ENCODE measurements at regions not wholly inside any gene's neighbourhood (a gene's known extent, or its start where the extent isn't known, plus 50 kb on each side); places are given as distances from the start of the nearest gene placed in this dataset.
"Not testable (repeated sequence)": the region's sequence is repeated elsewhere in the genome, so short reads cannot be mapped to it uniquely, and the experiment has no call there.

GRCh38 chr3:109784852-109785631, 447.7 kb upstream of the DPPA4 start:
- DNase-seq (ENCODE audit: low read depth in 4 of 4, low spot score in 3 of 4): no peak

DNA sequence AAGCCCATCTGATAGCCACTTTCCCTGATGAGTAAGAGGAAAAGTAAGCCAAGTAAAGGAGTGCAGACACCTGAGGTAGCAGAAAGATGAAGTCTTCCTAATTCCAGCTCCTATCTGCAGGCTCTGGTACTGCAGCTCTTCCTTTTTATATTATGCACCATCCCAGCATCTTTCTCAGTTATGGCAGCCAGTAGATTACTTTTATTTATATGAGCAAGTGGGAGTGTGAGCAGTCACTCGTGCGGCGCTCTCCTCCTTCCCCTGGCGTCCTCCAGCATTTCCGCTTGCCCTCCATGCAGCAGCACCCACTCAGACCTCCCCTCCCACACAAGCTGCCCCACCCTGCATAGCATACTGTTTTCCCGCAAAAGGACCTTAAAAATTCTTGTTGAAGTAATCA, 465.9 kb upstream of the DPPA4 start:
- no peak for DNase-seq (ENCODE audit: low read depth in 4 of 4, low spot score in 3 of 4)

GRCh38 chr3:109804697-109805096, 467.4 kb upstream of the DPPA4 start:
- no peak for DNase-seq (ENCODE audit: low read depth in 4 of 4, low spot score in 3 of 4)

DNA sequence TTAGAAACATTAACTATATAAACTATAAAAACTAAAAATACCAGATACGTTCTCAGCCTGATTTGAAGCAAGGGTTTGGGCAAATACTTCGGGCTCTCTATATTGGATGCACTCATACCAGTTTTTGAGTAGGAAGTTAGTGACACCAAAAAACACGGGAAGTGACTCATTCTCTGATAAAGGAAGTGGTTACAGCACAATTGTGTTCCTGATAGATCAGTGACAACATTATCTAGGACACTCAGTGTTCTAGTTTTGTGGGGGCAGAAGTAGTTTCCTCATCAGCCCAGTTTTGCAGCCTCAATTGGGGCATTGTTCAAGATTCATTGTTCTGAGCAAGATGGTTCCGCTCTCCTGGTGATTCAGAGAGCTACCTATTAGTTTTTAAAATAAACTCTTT, 469.6 kb upstream of the DPPA4 start:
- DNase-seq (ENCODE audit: low read depth in 4 of 4, low spot score in 3 of 4): no peak

DNA sequence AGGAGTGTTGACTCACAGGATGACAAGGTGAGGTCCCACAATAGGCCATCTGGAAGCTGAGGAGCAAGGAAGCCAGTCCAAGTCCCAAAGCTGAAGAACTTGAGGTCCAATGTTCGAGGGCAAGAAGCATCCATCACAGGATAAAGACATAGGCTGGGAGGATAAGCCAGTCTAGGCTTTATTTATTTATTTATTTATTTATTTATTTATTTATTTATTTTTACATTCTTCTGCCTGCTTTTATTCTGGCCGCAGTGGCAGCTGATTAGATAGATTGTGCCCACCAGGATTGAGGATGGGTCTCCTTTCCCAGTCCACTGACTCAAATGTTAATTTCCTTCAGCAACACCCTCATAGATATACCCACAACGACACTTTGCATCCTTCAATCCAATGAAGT, 472.2 kb upstream of the DPPA4 start:
- DNase-seq (ENCODE audit: low read depth in 4 of 4, low spot score in 3 of 4): no peak

DNA sequence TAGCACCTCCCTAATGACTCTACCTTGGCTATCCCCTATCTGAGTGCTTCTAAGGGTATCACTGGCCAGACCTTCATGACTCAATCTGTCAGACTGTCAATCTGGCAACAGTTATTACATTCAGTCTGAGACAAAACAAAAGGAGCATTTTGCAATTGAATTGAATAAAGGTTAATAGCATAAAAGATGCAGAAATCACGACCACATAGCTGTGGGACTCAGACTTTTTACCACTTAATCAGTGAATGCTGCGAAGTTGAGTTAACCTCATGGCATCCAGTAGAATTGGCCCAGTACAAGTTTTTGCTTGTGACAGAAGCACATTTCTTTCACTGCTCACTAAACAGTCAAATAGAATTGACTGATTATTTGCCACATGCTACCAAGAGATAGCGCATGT, 480.7 kb upstream of the DPPA4 start:
- DNase-seq (ENCODE audit: low read depth in 4 of 4, low spot score in 3 of 4): no peak

GRCh38 chr3:109819734-109820133, 482.4 kb upstream of the DPPA4 start:
- peak in 1 of 4 donors; percentile 1 for DNase-seq (ENCODE audit: low read depth in 4 of 4, low spot score in 3 of 4)

GRCh38 chr3:109825971-109826810, 488.8 kb upstream of the DPPA4 start:
- no peak for DNase-seq (ENCODE audit: low read depth in 4 of 4, low spot score in 3 of 4)

GRCh38 chr3:109831403-109831802, 494.1 kb upstream of the DPPA4 start:
- DNase-seq (ENCODE audit: low read depth in 4 of 4, low spot score in 3 of 4): no peak

DNA sequence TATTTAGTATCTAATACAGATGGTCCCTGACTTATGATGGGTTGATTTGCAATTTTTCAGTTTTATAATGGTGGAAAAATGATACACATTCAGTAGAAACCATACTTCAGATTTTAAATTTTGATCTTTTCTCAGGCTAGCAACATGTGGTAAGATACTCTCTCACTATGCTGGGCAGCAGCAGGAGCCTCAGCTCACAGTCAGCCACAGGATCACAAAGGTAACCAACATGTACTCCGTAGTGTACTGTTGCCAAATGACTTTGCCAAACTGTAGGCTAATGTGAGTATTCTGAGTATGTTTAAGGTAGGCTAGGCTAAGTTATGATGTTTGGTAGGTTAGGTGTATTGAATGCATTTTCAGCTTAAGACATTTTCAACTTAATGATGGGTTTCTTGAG, 498.6 kb upstream of the DPPA4 start:
- no peak for DNase-seq (ENCODE audit: low read depth in 4 of 4, low spot score in 3 of 4)

DNA sequence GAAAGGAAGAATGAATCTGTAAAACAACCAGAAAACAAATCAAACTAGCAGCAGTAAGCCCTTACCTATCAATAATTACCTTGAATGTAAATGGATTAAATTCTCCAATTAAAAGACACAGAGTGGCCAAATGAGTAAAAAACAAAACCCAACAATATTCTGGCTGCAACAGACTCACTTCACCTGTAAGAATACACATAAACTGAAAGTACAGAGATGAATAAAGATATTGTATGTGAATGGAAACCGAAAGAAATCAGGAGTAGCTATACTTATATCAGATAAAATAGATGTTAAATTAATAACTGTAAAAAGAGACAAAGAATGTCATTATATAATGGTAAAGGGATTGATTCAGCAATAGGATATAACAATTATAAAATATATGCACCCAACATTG, 514.5 kb upstream of the DPPA4 start:
- DNase-seq (ENCODE audit: low read depth in 4 of 4, low spot score in 3 of 4): no peak

GRCh38 chr3:109852283-109852682, 514.9 kb upstream of the DPPA4 start:
- no peak for DNase-seq (ENCODE audit: low read depth in 4 of 4, low spot score in 3 of 4)

- DNase-seq (ENCODE audit: low read depth in 4 of 4, low spot score in 3 of 4): no peak
Observed at GRCh38 chr3:109853077-109853731, 515.9 kb upstream of the DPPA4 start.

DNA sequence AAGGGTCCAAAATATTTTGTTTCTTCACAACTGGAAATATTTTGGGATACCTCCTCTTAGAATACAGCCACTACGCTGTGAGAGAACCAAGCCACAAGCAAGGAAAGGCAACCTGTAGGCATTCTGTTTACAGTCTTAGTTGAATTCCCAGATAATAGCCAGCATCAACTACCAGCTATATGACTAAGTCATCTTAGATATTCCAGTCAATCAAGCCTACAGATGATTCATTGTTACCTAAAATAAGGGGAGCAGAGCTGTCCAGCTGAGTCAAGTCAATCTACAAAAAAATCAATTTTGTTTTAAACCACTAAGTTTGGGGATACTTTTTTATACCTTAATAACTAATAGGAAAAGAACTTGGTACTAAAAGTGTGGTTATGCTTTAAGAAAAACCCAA, 526.4 kb upstream of the DPPA4 start:
- no peak for DNase-seq (ENCODE audit: low read depth in 4 of 4, low spot score in 3 of 4)

GRCh38 chr3:109864452-109864851, 527.1 kb upstream of the DPPA4 start:
- no peak for DNase-seq (ENCODE audit: low read depth in 4 of 4, low spot score in 3 of 4)

GRCh38 chr3:109869586-109869985, 532.2 kb upstream of the DPPA4 start:
- DNase-seq (ENCODE audit: low read depth in 4 of 4, low spot score in 3 of 4): no peak

GRCh38 chr3:109874896-109875708, 537.8 kb upstream of the DPPA4 start:
- DNase-seq (ENCODE audit: low read depth in 4 of 4, low spot score in 3 of 4): no peak

- DNase-seq (ENCODE audit: low read depth in 4 of 4, low spot score in 3 of 4): not testable (repeated sequence)
Observed at GRCh38 chr3:109877616-109878015, 540.3 kb upstream of the DPPA4 start.

GRCh38 chr3:109882144-109882543, 544.8 kb upstream of the DPPA4 start:
- DNase-seq (ENCODE audit: low read depth in 4 of 4, low spot score in 3 of 4): no peak

DNA sequence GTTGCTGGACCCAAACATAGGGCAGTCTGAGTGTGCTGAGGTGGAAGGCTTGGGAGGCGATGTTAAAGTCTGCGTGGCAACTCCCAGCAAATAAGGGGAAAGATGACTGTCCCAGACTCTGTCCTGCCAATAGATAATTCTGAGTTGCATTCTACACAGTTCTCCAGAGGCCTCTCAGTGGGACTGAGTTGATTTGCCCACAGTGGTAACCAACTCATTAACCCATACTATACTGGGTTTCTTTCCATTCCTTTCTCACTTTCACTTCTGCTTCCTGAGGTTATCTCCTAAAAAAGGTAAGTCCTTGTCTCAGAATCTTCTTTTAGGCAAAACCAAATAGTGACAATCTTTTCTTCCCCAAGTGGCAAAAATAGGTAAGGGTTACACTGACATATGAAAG, 549.9 kb upstream of the DPPA4 start:
- no peak for DNase-seq (ENCODE audit: low read depth in 4 of 4, low spot score in 3 of 4)

DNA sequence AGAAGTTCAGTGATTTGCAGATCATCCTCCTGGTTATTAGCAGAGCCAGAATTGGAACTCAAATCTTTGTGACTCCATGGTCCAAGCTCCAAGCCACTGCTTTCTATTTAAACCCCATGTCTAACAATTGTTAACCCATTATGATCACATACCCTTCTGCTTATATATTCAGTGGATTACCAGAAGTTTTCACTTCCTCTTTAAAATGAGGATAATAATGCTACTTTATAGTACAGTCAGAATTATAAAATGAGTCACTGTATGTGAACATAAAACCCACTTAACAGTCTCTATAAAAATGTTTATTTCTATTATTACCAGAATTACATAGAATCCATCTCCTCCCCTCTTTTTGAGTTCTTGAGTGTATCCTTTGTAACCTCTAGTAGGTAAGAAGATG, 550.7 kb upstream of the DPPA4 start:
- no peak for DNase-seq (ENCODE audit: low read depth in 4 of 4, low spot score in 3 of 4)

All from left renal pelvis (tissue), 4 donors.